ENCODE measurements at regions not wholly inside any gene's neighbourhood (a gene's known extent, or its start where the extent isn't known, plus 50 kb on each side); places are given as distances from the start of the nearest gene placed in this dataset.

DNA sequence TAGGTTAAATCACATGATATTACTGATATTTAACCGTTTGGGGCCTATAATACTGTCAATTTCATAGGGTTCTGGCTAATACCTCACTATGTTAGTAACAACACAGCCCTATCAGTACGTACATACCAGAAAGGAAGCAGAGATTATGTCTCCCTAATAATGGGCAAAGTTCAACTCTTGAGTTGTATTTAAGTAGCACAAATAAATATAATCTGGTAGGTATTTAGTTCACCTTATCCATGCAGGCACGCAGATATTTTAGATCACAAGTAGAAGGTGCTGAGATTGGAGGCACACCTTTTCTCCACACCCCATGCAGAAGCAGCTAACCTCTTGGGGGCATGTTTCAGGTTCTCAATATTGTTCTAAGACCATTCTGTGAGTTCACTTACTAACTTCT lies 118.9 kb downstream of the IRS1 start:
- in situ Hi-C loops (cut with MboI; ENCODE audit: low pct_unique_long_range_greater_than_20kb, low sequenced_read_pairs): no loop called here
- DNase-seq: no peak

DNA sequence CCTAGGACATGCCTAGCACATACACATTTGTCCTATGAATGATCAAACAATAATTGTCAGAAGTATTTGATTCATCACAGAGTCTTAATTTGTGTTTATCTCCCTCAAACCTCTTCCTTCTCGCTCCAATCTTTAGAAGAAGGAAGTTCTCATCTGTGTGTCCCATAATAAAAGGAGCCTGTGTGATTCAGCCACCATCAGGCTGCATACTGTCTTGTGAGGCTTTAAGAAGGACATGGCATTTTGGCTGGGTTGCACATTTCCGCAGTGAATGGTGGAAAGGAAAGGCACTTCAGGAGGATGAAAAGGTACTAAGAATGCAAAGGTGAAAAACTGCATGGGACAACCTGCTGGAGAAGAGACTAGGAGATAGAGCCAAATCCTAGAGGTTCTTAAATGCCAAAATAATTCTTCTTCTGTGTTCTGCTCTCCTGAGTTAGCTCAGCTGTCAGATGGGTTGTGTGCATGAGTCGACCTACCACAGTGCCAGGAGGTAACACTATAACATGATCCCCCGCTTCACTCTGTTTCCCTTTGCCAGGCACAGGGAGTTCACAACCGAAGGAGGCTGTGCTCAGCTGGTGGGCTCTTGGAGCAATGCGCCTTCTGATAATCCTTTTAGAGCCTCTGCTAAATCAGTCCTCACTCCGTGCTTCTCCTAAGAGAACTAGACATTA lies 120.1 kb downstream of the IRS1 start:
- DNase-seq: no peak
- in situ Hi-C loops (cut with MboI; ENCODE audit: low pct_unique_long_range_greater_than_20kb, low sequenced_read_pairs): no loop called here

DNA sequence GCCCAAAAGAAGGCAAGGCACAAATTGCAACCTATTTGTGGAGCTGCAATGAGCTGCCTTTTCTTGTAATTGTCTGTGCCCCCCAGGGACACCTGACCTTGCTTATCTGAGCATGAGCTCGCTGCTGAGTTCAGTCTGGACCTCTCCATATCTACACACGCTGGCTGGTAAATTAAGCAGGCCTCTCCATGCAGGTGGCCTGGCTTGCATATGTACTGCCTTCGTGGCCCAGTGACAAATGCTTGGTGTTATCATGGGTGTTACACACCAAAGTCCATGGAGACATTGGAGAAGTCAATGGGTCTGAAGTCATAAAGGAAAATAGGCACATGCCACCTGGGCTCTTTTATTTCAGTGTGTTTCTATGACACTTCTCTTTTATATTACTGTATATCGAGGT lies 121.2 kb downstream of the IRS1 start:
- in situ Hi-C loops (cut with MboI; ENCODE audit: low pct_unique_long_range_greater_than_20kb, low sequenced_read_pairs): no loop called here
- no peak for DNase-seq

DNA sequence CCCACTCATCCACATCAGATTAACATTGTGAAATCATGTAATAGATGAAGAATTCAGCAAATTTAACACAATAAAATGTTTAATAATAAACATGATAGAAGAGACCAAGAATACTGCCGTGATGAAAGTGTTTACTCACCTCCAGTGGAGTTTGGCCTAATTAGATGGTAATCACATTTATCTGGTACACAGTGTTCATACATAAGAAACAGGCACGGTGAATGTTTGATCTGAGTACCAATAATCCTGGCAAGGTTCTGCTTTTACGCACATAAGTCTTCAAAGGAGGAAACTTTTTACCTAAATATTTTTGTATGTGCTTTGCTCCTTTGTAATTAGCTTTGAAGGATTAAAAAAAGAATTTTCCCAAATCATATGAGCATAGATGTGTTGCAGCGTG lies 122.5 kb downstream of the IRS1 start:
- no peak for DNase-seq
- in situ Hi-C loops (cut with MboI; ENCODE audit: low pct_unique_long_range_greater_than_20kb, low sequenced_read_pairs): no loop called here

DNA sequence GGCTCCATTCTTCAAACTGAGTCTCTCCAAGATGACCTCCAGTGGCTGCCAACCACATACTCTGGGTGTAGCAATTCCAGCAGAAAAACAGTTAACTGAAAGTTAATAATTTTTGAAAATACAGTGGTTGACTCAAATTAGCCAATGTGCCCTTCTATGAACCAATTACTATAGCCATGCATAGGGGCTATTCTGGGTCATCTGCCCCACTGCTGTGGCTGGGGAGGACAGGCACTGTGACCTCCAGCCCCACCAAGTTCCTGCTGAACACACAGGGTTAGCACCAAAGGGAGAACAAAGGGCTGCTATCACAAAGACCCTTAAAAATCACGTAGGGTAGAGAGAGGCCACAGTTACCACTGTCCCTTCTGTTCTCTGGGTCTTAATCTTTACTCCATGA lies 123.0 kb downstream of the IRS1 start:
- in situ Hi-C loops (cut with MboI; ENCODE audit: low pct_unique_long_range_greater_than_20kb, low sequenced_read_pairs): no loop called here
- no peak for DNase-seq

DNA sequence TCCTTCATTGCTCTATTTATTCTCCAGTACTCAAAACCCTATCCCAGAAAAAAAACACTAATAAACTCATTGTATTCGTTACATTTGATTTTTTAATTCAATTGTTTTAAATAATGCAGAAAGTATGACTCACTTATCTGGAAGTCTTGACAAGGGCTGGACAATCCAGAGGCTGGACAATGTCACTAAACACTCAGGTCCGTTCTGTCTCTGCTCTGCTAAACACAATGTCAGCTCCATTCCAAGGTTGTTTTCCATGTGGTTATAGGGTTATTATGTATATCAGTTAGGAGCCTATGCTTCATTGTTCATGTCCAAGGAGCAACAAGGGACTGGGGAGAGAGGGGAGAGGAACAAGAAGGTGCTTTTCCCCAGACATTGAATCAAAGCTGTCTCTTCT lies 125.5 kb downstream of the IRS1 start:
- in situ Hi-C loops (cut with MboI; ENCODE audit: low pct_unique_long_range_greater_than_20kb, low sequenced_read_pairs): no loop called here
- no peak for DNase-seq

DNA sequence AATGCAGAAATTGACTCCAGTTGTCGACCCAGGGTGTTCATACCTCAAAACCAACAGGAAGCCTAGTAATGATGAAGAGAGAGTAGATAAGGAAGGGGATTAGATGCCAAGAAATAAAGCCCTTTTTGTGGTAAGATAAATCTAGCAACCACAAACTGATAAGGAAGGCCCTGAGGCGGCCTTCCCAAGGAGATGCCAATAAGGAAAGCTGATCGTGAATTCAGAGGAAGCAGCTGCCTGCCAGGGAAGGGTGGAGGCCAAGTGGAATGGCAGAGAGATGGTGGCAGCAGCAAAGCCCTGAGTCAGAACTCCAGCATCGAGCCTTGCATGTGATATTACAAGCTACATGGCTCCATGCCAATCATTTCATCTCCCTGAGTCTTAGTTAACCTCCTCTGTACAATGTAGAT lies 126.3 kb downstream of the IRS1 start:
- peak; percentile 77 for DNase-seq
- in situ Hi-C loops (cut with MboI; ENCODE audit: low pct_unique_long_range_greater_than_20kb, low sequenced_read_pairs): no loop called here

DNA sequence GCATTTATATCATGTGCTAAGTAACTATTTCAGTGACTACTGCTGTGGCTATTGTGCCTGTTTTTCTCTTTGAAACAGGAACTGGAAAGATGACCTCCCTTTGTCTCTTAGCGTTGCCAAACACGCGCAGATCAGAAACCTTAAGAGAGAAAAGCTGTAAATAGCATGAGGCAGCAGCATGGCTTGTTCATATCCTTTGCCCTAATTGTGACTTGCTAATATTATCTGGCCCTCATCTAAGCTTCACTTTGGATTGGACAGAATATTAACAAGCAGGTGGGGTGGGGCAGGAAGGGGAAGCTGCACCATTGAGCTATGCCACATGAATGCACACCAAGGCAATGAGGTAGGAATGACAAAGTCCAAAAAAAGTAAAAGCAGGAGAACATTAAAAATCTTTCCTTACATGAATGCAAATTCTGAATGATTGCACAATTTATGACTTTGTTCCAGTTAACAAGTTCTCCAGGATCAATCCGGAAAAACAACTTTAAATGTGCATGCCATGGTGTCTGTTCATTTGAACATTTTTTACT lies 128.4 kb downstream of the IRS1 start:
- DNase-seq: no peak
- in situ Hi-C loops (cut with MboI; ENCODE audit: low pct_unique_long_range_greater_than_20kb, low sequenced_read_pairs): no loop called here

DNA sequence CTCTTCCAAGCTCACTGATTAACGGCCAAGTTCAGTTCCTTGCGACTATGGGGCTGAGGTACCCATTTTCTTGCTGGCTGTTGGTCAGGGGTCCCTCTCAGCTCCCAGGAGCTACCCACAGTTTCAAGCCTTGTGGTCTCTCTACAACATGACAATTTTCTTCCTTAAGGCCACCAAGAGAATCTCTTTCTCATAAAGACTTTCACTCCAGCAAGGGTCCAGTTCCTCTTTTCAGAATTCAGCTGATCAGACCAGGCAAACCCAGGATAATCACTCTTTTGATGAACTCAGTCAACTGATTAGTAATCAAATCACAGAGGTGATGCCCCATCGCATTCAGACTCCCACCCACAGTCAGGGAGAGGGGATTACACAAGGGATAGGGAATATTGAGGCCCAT lies 129.7 kb downstream of the IRS1 start:
- in situ Hi-C loops (cut with MboI; ENCODE audit: low pct_unique_long_range_greater_than_20kb, low sequenced_read_pairs): no loop called here

DNA sequence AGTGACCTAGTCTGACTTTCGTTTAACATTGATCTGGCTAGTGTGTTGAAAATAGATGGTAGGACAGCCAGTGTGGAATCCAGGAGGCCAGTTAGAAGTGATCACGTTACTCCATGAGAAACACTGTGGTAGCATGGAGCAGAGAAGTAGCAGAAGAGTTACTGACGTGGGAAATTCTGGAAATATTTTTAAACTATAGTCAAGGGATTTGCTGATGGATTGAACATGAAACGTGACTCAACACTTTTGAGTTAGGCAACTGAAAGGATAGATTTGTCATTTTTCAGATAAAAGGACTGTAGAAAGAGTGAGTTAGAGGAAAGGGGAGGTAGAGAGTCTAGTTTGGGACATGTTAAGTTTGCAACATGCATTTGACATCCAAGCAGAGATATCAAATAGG lies 130.4 kb downstream of the IRS1 start:
- in situ Hi-C loops (cut with MboI; ENCODE audit: low pct_unique_long_range_greater_than_20kb, low sequenced_read_pairs): no loop called here
- DNase-seq: no peak

More for the DNA sequence above, 129.7 kb downstream of the IRS1 start:
- no peak for DNase-seq

DNA sequence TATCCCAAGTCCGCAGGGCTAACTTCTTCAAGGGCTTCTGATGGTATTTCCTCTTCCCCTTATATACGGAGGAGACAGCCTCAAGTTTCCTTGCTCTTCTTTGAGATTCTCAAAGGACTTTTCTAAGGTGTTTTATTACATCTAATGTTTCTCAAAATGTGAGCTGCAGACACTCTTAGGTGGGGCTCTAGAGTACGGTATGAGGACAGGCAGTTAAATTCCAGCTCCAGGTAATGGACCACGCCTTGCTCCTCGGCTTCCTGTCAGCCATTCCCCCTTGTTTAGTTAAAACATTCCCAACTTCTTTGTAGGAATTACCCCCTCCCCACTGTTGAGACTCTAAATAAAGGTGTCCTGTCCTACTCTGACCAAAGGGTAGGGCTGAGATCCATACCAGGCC lies 131.9 kb downstream of the IRS1 start:
- DNase-seq: no peak
- in situ Hi-C loops (cut with MboI; ENCODE audit: low pct_unique_long_range_greater_than_20kb, low sequenced_read_pairs): no loop called here

DNA sequence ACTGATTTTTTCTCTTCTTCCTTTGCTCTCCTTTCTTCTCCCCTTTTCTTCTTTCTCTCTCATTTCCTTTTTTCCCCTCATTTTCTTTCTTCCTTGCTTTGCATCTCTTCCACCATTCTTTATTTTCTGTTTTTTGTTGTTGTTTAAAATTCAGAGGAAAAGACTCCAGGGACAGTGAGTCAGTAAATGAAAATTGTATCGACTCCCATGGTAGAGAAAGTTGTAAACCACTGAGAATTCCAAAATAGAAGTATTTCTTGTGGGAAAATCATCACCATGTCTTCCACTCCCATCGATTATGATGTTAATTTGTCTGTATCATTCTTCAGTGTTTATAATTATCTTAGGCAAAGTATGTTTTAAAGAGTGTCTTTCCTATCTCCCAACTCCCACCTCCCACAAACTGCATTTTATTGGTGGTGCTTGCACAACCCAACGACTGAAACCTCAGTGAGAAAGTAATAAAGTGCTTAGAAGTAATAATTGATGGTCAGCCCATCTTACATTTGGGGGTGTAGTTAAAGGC lies 134.3 kb downstream of the IRS1 start:
- in situ Hi-C loops (cut with MboI; ENCODE audit: low pct_unique_long_range_greater_than_20kb, low sequenced_read_pairs): no loop called here
- DNase-seq: no peak

DNA sequence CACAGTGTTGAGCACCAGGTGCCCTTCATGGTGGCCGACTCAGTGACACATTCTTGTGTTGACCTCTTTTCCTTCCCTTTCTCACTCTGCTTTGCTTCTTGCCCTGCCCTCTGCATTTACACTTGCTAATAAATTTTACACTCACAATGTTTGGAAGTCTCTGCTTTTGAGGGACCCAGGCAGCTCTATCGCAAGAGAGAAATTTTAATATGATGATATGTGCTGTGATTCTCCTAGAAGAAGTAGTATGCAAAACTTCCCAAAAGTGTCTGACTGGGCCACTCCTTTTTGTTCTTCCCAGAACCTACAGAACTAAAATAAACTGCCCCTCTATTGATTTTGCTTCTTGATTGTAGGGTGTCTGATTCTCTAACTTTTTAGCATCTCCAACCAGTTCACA lies 135.0 kb downstream of the IRS1 start:
- in situ Hi-C loops (cut with MboI; ENCODE audit: low pct_unique_long_range_greater_than_20kb, low sequenced_read_pairs): no loop called here
- DNase-seq: no peak

DNA sequence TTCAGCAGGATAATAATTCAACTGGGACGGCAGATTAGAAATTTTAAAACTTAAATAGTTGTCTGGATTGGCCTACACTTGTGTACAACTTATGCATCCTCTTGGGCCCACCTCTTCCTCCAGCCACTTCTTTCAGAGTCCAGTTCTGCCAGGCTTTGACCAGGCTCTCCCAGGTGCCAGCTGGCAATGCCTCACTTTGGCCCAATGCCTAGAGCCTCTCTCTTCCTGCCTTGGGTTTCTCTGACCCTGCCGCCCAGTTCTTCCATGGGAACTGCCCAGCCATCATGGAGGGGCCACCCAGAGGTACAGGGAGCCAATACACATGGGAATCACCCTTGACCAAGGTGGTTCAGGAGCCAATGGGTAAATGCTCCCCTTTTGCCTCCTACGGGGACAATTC lies 135.5 kb downstream of the IRS1 start:
- in situ Hi-C loops (cut with MboI; ENCODE audit: low pct_unique_long_range_greater_than_20kb, low sequenced_read_pairs): no loop called here
- DNase-seq: no peak

DNA sequence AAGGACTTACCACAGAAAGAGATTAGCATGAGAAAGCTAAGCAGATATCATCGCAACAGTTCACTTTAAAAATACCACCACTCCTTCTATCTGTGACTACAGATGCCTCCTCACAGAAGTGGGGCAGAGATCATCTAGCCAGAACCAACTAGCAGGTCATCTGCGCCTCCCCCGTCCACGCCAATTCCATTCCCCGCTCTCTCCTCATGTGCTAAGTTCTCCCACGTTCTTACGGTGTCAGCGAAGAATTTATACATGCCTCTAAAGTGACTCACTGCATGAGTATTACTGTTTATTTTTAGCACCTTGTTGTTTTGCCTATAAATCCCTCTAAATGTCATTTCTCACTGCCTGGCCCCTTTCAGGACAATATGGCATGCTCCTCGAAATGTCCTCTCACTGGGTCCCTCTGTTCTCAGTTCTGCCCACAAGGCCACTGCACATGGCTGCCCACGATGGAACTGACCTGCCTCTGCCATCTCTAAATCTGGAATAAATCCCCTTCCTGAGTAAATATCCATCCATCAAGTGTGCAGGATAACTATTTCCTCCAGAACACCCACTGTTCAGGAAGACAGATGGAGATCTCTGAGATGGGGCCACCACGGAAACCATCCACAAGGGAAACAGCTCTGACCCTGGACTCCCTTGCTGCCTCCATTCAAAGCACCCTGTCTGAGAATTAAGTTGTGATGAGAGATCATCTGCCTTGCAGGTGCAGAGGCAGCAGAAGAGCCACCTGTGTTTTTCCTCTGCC lies 137.7 kb downstream of the IRS1 start:
- in situ Hi-C loops (cut with MboI; ENCODE audit: low pct_unique_long_range_greater_than_20kb, low sequenced_read_pairs): no loop called here
- no peak for DNase-seq

DNA sequence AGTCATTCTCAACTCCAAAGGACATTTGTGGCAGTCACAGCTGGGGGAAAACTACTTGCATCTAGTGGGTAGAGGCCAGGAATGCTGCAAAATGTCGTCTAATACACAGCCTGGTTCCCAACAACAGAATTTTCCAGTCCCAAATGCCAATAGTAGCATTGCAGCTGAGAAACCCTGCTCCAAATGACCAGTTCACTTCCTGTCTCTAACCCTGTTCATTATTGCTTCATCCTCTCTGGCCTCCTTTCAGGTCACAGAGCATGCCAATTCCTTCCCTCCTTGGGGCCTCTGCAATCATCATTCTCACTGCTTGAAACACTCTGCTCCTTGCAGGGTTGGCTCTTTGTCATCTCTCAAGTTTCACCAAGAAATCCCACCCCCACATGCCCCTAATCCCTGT lies 139.1 kb downstream of the IRS1 start:
- in situ Hi-C loops (cut with MboI; ENCODE audit: low pct_unique_long_range_greater_than_20kb, low sequenced_read_pairs): no loop called here
- no peak for DNase-seq

DNA sequence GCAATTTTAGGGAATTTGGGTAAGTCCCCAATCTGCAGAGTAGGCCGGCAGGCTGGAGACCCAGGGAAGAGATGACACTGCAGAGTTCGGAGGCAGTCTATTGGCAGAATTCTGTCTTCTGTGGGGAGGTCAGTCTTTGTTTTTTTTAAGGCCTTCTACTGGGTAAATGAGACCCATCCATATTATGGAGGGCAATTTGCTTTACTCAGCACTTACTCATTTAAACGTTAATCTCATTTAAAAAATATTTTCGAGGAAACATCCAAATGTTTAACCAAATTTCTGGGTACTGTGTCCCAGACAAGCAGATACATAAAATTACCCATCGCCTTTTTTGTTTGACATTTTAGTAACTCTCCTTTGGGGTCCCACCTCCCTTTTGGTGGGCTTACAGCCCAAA lies 139.5 kb downstream of the IRS1 start:
- no peak for DNase-seq
- in situ Hi-C loops (cut with MboI; ENCODE audit: low pct_unique_long_range_greater_than_20kb, low sequenced_read_pairs): no loop called here

DNA sequence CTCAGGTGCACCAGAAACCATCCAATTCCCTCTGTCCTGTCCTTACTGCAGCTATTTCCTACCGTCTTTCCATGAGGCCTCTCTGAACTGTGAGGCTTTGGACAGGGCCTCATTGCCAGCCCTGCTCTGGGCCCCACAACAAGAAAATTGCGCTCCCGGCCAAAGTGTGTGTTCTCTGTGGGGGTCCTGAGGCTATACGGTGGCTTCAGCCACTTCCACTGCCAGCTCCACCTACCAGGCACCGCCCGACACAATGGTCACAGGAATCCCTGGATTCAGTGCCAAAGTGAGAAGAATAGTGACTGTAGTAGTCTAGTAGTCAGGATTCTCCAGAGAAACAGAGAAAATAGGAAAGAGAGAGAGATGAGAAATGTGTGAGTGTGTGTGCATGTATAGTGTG lies 140.2 kb downstream of the IRS1 start:
- in situ Hi-C loops (cut with MboI; ENCODE audit: low pct_unique_long_range_greater_than_20kb, low sequenced_read_pairs): no loop called here
- no peak for DNase-seq

DNA sequence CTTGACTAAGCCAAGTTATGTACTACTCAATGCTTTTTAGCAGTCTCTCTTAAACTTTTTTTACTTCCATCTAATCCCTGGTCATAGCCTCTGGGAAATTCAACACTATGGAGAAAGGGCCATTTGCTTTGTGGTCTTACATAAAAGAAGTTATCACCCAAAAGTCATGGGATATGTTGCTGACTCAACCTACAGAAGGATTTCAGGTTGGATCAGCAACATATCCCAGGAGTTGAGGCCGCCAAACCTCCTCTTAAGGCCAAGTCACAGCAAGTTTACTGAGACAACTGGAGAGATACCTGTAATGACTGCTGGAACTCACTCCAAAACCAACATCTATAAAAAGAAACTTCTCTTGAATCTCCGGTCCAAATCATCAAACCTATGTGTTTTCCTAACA lies 141.1 kb downstream of the IRS1 start:
- in situ Hi-C loops (cut with MboI; ENCODE audit: low pct_unique_long_range_greater_than_20kb, low sequenced_read_pairs): no loop called here
- no peak for DNase-seq

DNA sequence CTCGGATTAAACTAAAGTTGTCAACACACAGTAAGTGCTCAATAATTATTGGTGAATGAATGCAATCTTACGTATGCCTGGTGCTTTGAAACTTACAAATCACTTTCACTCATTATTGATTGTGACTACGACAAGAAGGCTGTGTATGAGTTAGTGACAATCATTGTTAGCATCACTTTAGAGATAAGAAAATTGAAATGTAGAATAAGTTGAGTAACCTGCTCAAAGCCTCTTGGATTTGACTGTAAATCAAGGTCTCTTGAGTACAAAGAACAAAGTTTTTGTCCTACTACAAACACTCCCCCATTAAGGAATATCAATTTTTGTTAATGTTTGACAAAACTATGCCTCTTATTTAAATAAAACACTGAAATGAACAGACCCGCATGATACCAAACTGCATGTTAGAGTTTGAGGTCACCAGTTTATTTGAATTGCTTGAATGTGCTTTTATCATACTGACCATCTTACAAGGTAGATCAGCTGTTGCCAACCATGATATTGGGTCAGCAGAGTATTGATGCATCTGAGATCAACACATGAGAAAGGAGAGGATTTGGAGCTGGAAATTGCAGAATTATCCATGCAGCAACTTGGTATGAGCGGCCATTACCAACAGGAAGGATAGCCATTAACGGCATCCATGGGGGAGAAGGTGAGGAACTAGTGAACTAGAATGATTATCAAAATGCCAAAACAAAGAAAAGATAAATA lies 142.1 kb downstream of the IRS1 start:
- DNase-seq: no peak
- in situ Hi-C loops (cut with MboI; ENCODE audit: low pct_unique_long_range_greater_than_20kb, low sequenced_read_pairs): no loop called here
